ENCODE measurements at regions not wholly inside any gene's neighbourhood (a gene's known extent, or its start where the extent isn't known, plus 50 kb on each side); places are given as distances from the start of the nearest gene placed in this dataset.

GRCh38 chr12:98446060-98446459 is 69.3 kb upstream of the TMPO start:
- Histone ChIP-seq H3K4me3 (ENCODE audit: low read length) (no peak overlapping the region), H3K27ac (ENCODE audit: low read depth, low read length) (no peak overlapping the region), H3K36me3 (ENCODE audit: control insufficient read depth, insufficient read depth, low read length) (no peaks in the 10 kb centered on the region), H3K4me1 (ENCODE audit: control insufficient read depth, insufficient read depth, low read length) (no peaks in the 10 kb centered on the region), H3K9ac (ENCODE audit: low read length) (no peak overlapping the region), H3K27me3 (ENCODE audit: control insufficient read depth, insufficient read depth, low read length) (no peaks in the 10 kb centered on the region)

GRCh38 chr12:98446682-98447081 is 68.7 kb upstream of the TMPO start:
- H3K4me3 ChIP-seq (ENCODE audit: low read length): no peak overlapping the region
- no peaks in the 10 kb centered on the region for H3K27me3 ChIP-seq (ENCODE audit: control insufficient read depth, insufficient read depth, low read length)
- H3K4me1 ChIP-seq (ENCODE audit: control insufficient read depth, insufficient read depth, low read length): no peaks in the 10 kb centered on the region
- no peak overlapping the region for H3K9ac ChIP-seq (ENCODE audit: low read length)
- no peak overlapping the region for H3K27ac ChIP-seq (ENCODE audit: low read depth, low read length)
- H3K36me3 ChIP-seq (ENCODE audit: control insufficient read depth, insufficient read depth, low read length): no peaks in the 10 kb centered on the region

- no peak overlapping the region for H3K27ac ChIP-seq (ENCODE audit: low read depth, low read length)
- no peaks in the 10 kb centered on the region for H3K27me3 ChIP-seq (ENCODE audit: control insufficient read depth, insufficient read depth, low read length)
- H3K9ac ChIP-seq (ENCODE audit: low read length): no peak overlapping the region
- H3K4me3 ChIP-seq (ENCODE audit: low read length): no peak overlapping the region
- H3K36me3 ChIP-seq (ENCODE audit: control insufficient read depth, insufficient read depth, low read length): no peaks in the 10 kb centered on the region
- H3K4me1 ChIP-seq (ENCODE audit: control insufficient read depth, insufficient read depth, low read length): no peaks in the 10 kb centered on the region
These were observed 65.8 kb upstream of the TMPO start for GRCh38 chr12:98449584-98449983.

GRCh38 chr12:98453070-98453469 is 62.3 kb upstream of the TMPO start:
- H3K9ac ChIP-seq (ENCODE audit: low read length): no peak overlapping the region
- no peaks in the 10 kb centered on the region for H3K36me3 ChIP-seq (ENCODE audit: control insufficient read depth, insufficient read depth, low read length)
- H3K4me1 ChIP-seq (ENCODE audit: control insufficient read depth, insufficient read depth, low read length): no peaks in the 10 kb centered on the region
- no peaks in the 10 kb centered on the region for H3K27me3 ChIP-seq (ENCODE audit: control insufficient read depth, insufficient read depth, low read length)
- H3K4me3 ChIP-seq (ENCODE audit: low read length): no peak overlapping the region
- no peak overlapping the region for H3K27ac ChIP-seq (ENCODE audit: low read depth, low read length)

GRCh38 chr12:98453492-98453891 is 61.9 kb upstream of the TMPO start:
- H3K36me3 ChIP-seq (ENCODE audit: control insufficient read depth, insufficient read depth, low read length): no peaks in the 10 kb centered on the region
- no peak overlapping the region for H3K9ac ChIP-seq (ENCODE audit: low read length)
- no peak overlapping the region for H3K4me3 ChIP-seq (ENCODE audit: low read length)
- H3K4me1 ChIP-seq (ENCODE audit: control insufficient read depth, insufficient read depth, low read length): no peaks in the 10 kb centered on the region
- no peak overlapping the region for H3K27ac ChIP-seq (ENCODE audit: low read depth, low read length)
- no peaks in the 10 kb centered on the region for H3K27me3 ChIP-seq (ENCODE audit: control insufficient read depth, insufficient read depth, low read length)

GRCh38 chr12:98456041-98456440 is 59.3 kb upstream of the TMPO start:
- Histone ChIP-seq H3K27ac (ENCODE audit: low read depth, low read length) (no peak overlapping the region), H3K36me3 (ENCODE audit: control insufficient read depth, insufficient read depth, low read length) (no peaks in the 10 kb centered on the region), H3K4me1 (ENCODE audit: control insufficient read depth, insufficient read depth, low read length) (no peaks in the 10 kb centered on the region), H3K9ac (ENCODE audit: low read length) (no peak overlapping the region), H3K27me3 (ENCODE audit: control insufficient read depth, insufficient read depth, low read length) (no peaks in the 10 kb centered on the region), H3K4me3 (ENCODE audit: low read length) (no peak overlapping the region)

GRCh38 chr12:98456576-98457573 is 58.5 kb upstream of the TMPO start:
- Histone ChIP-seq H3K27me3 (ENCODE audit: control insufficient read depth, insufficient read depth, low read length) (no peaks in the 10 kb centered on the region), H3K27ac (ENCODE audit: low read depth, low read length) (no peak overlapping the region), H3K4me1 (ENCODE audit: control insufficient read depth, insufficient read depth, low read length) (no peaks in the 10 kb centered on the region), H3K36me3 (ENCODE audit: control insufficient read depth, insufficient read depth, low read length) (no peaks in the 10 kb centered on the region), H3K4me3 (ENCODE audit: low read length) (peak overlapping the region; percentile 56), H3K9ac (ENCODE audit: low read length) (no peak overlapping the region)

GRCh38 chr12:98464190-98464589 is 51.2 kb upstream of the TMPO start:
- H3K27ac ChIP-seq (ENCODE audit: low read depth, low read length): no peak overlapping the region

GRCh38 chr12:98465505-98465904 is 49.9 kb upstream of the TMPO start:
- Histone ChIP-seq H3K9ac (ENCODE audit: low read length) (no peak overlapping the region), H3K27ac (ENCODE audit: low read depth, low read length) (no peak overlapping the region), H3K27me3 (ENCODE audit: control insufficient read depth, insufficient read depth, low read length) (no peaks in the 10 kb centered on the region), H3K4me1 (ENCODE audit: control insufficient read depth, insufficient read depth, low read length) (no peaks in the 10 kb centered on the region), H3K36me3 (ENCODE audit: control insufficient read depth, insufficient read depth, low read length) (no peaks in the 10 kb centered on the region), H3K4me3 (ENCODE audit: low read length) (no peak overlapping the region)

More at GRCh38 chr12:98464190-98464589, 51.2 kb upstream of the TMPO start:
- no peaks in the 10 kb centered on the region for H3K27me3 ChIP-seq (ENCODE audit: control insufficient read depth, insufficient read depth, low read length)
- H3K4me3 ChIP-seq (ENCODE audit: low read length): no peak overlapping the region
- H3K9ac ChIP-seq (ENCODE audit: low read length): no peak overlapping the region
- no peaks in the 10 kb centered on the region for H3K36me3 ChIP-seq (ENCODE audit: control insufficient read depth, insufficient read depth, low read length)
- no peaks in the 10 kb centered on the region for H3K4me1 ChIP-seq (ENCODE audit: control insufficient read depth, insufficient read depth, low read length)
